SK-N-SH treated with all-trans-retinoic acid at 6 μM for 48 hours (cell line): ENCODE measurements at regions not wholly inside any gene's neighbourhood (a gene's known extent, or its start where the extent isn't known, plus 50 kb on each side); places are given as distances from the start of the nearest gene placed in this dataset.

ENCODE experiments used
- ATAC-seq: fragments of 200-7000 bp; cut with Tn5 transposase; 3 replicates; pipeline ENCODE4 v1.9.1; 2020; ENCODE audit warnings: mild to moderate bottlenecking, moderate library complexity
- ARNTL ChIP-seq: fragments of 450-650 bp; formaldehyde crosslinking; IDR thresholded peaks from 2 replicates; pipeline ENCODE4 v1.5.0; 2020; ENCODE audit warnings: low read depth, mild to moderate bottlenecking, moderate library complexity, borderline replicate concordance
- CSDC2 ChIP-seq: fragments of 250-450 bp; sonication (Bioruptor Pico); IDR thresholded peaks from 2 replicates; pipeline ENCODE4 v1.5.0; 2020; ENCODE audit warnings: mild to moderate bottlenecking, moderate library complexity
- CSRNP3 ChIP-seq: fragments of 250-450 bp; sonication (Bioruptor Pico); IDR thresholded peaks from 2 replicates; pipeline ENCODE4 v1.5.1; 2021; ENCODE audit warnings: mild to moderate bottlenecking, moderate library complexity
- ESRRG ChIP-seq: fragments of 250-450 bp; sonication (Bioruptor Pico); IDR thresholded peaks from 2 replicates; pipeline ENCODE4 v1.6.1; 2021; ENCODE audit warnings: mild to moderate bottlenecking
- GLIS3 ChIP-seq: fragments of 250-450 bp; sonication (Bioruptor Pico); IDR thresholded peaks from 2 replicates; pipeline ENCODE4 v1.5.0; 2020; ENCODE audit warnings: mild to moderate bottlenecking, moderate library complexity
- ISL1 ChIP-seq: fragments of 250-450 bp; sonication (Bioruptor Pico); IDR thresholded peaks from 2 replicates; pipeline ENCODE4 v2.1.2; 2022; ENCODE audit warnings: mild to moderate bottlenecking, moderate library complexity
- OSR1 ChIP-seq: fragments of 250-450 bp; sonication (Bioruptor Pico); IDR thresholded peaks from 2 replicates; pipeline ENCODE4 v1.8.0; 2022; ENCODE audit warnings: moderate library complexity, mild to moderate bottlenecking, inconsistent platforms
- PATZ1 ChIP-seq: fragments of 250-450 bp; sonication (Bioruptor Pico); IDR thresholded peaks from 2 replicates; pipeline ENCODE4 v1.8.0; 2020; ENCODE audit warnings: mild to moderate bottlenecking, moderate library complexity, borderline replicate concordance
- PPARA ChIP-seq: fragments of 250-450 bp; sonication (Bioruptor Pico); IDR thresholded peaks from 2 replicates; pipeline ENCODE4 v1.5.0; 2020; ENCODE audit warnings: mild to moderate bottlenecking, borderline replicate concordance
- SNAI2 ChIP-seq: fragments of 250-450 bp; sonication (Bioruptor Pico); IDR thresholded peaks from 2 replicates; pipeline ENCODE4 v1.5.0; 2020; ENCODE audit warnings: mild to moderate bottlenecking, moderate library complexity
- TCF4 ChIP-seq: fragments of 250-450 bp; sonication (Bioruptor Pico); IDR thresholded peaks from 2 replicates; pipeline ENCODE4 v1.8.0; 2021; ENCODE audit warnings: mild to moderate bottlenecking, moderate library complexity, borderline replicate concordance
- TOX ChIP-seq: fragments of 250-450 bp; sonication (Bioruptor Pico); IDR thresholded peaks from 2 replicates; pipeline ENCODE4 v1.8.0; 2021; ENCODE audit warnings: mild to moderate bottlenecking, moderate library complexity, borderline replicate concordance
- TSHZ2 ChIP-seq: fragments of 250-450 bp; sonication (Bioruptor Pico); IDR thresholded peaks from 2 replicates; pipeline ENCODE4 v1.5.0; 2020; ENCODE audit warnings: mild to moderate bottlenecking, moderate library complexity
- ZC3H10 ChIP-seq: fragments of 250-450 bp; sonication (Bioruptor Pico); IDR thresholded peaks from 2 replicates; pipeline ENCODE4 v1.5.1; 2021; ENCODE audit warnings: mild to moderate bottlenecking, moderate library complexity
- ZFP3 ChIP-seq: fragments of 250-450 bp; sonication (Bioruptor Pico); IDR thresholded peaks from 2 replicates; pipeline ENCODE4 v1.5.0; 2020; ENCODE audit warnings: mild to moderate bottlenecking, moderate library complexity
- ZFP30 ChIP-seq: fragments of 450-650 bp; formaldehyde crosslinking; IDR thresholded peaks from 2 replicates; pipeline ENCODE4 v1.5.0; 2022; ENCODE audit warnings: mild to moderate bottlenecking, moderate library complexity
- ZNF70 ChIP-seq: fragments of 450-650 bp; formaldehyde crosslinking; IDR thresholded peaks from 2 replicates; pipeline ENCODE4 v1.5.0; 2020; ENCODE audit warnings: mild to moderate bottlenecking, moderate library complexity
- ZNF8 ChIP-seq: fragments of 450-650 bp; formaldehyde crosslinking; IDR thresholded peaks from 2 replicates; pipeline ENCODE4 v1.5.0; 2020; ENCODE audit warnings: mild to moderate bottlenecking, moderate library complexity

GRCh38 chr10:22791665-22792064, 77.3 kb upstream of the PIP4K2A start:
- TF ChIP-seq CSDC2 (CRISPR knock-in tag) = no peak
- no peak for ATAC-seq

GRCh38 chr10:22784668-22785067, 70.3 kb upstream of the PIP4K2A start:
- TF ChIP-seq ESRRG (CRISPR knock-in tag) (no peak), ZFP30 (CRISPR knock-in tag) (no peak), OSR1 (no peak), ZNF70 (no peak), CSDC2 (CRISPR knock-in tag) (no peak), TCF4 (no peak), GLIS3 (CRISPR knock-in tag) (no peak), TOX (CRISPR knock-in tag) (no peak), ZC3H10 (CRISPR knock-in tag) (no peak), PATZ1 (no peak), SNAI2 (CRISPR knock-in tag) (no peak), TSHZ2 (CRISPR knock-in tag) (no peak), ISL1 (CRISPR knock-in tag) (no peak), PPARA (CRISPR knock-in tag) (no peak)
- no peak for ATAC-seq

GRCh38 chr10:22783807-22784206, 69.4 kb upstream of the PIP4K2A start:
- TF ChIP-seq ZNF8 (CRISPR knock-in tag) (no peak), ZFP30 (CRISPR knock-in tag) (no peak), PATZ1 (no peak), TSHZ2 (CRISPR knock-in tag) (no peak), CSDC2 (CRISPR knock-in tag) (no peak), CSRNP3 (CRISPR knock-in tag) (no peak), ESRRG (CRISPR knock-in tag) (no peak), ISL1 (CRISPR knock-in tag) (no peak), ZFP3 (CRISPR knock-in tag) (no peak), ZNF70 (no peak), OSR1 (no peak), ARNTL (no peak), ZC3H10 (CRISPR knock-in tag) (no peak), SNAI2 (CRISPR knock-in tag) (no peak), TOX (CRISPR knock-in tag) (no peak)
- ATAC-seq = no peak
